ENCODE measurements at regions not wholly inside any gene's neighbourhood (a gene's known extent, or its start where the extent isn't known, plus 50 kb on each side); places are given as distances from the start of the nearest gene placed in this dataset.

DNA sequence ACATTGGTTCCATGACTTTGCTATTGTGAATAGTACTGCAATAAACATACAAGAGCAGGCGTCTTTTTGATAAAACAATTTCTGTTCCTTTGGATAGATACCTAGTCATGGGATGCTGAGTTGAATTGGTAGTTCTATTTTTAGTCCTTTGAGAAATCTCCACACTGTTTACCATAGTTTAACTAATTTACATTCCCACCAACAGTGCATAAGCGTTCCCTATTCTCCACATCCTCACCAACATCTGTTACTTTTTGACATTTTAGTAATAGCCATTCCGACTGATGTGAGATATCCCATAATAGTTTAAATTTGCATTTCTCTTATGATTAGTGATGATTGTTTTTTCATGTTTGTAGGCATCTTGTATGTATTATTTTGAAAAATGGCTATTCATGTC, 707.0 kb downstream of the SORCS1 start:
- DNase-seq, result no peak

DNA sequence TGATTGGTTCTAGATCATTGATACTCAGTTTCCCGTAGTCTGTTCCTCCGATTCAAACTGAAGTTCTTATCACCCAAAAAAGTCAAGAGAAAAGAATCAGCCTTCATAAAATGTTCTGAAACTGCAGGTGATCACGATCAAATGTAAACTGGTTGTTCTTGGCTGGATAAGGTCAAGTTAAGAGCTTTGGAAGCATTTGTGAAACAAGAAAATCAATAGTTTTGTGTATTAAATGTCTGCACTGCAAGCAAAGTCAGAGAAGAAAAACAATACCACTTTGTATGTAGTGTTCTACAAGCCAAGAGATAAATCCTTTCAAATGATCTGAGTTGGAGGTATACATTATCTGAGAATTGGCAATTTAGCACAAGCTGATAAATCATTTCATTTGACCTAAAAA, 710.3 kb downstream of the SORCS1 start:
- no peak for DNase-seq

DNA sequence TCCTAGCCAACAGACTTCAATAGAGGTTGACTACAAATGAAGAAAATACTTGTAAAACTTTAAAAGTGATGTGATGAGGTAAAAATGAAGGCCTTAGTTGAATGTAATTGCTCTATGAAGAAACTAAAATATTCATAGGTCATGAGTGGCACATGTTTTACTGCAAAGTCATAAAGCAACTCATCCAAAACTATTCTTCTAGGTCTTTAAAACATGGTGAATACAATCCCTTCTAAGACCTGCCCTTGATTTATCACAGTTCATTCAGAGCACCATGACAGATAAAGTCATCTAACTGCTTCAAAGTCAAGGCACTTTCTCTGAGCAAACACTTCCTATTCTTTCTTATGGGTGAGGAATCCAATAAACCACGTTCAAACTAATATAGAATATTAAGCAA, 713.5 kb downstream of the SORCS1 start:
- DNase-seq, result no peak

DNA sequence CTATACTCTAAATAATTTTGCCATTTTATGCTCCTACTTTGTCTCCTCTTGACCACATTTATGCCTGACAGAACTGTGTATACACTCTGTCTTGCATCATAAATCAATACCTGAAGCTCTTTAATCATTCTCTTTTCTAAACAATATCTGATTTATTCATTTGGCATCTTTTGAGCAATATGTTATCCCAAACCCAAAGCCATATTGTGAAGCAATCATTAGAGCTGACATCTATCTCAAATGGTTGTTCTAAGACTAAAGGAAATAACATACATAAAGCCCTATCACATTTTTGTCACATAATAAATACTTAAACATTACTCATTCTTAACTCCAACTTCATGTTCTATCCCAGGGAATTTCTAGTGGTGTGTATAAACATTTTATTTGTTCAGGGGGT, 717.6 kb downstream of the SORCS1 start:
- no peak for DNase-seq

DNA sequence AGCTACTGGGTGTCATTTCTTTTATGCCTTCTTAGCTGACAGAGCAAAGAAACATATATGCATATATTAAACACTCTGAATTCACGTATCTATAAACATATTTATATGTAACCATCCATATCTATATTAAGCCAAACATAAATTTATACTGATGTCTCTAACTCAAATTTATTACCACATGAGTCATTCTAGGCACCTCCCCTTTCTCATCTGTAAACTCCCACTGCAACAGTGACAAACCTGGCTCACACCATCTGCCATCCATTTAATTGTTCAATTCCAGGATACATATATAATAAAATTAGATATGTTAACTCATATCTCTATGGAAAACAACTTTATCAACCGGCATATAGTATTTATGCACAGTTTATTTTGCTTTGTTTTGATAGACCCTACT, 722.3 kb downstream of the SORCS1 start:
- DNase-seq, result no peak

DNA sequence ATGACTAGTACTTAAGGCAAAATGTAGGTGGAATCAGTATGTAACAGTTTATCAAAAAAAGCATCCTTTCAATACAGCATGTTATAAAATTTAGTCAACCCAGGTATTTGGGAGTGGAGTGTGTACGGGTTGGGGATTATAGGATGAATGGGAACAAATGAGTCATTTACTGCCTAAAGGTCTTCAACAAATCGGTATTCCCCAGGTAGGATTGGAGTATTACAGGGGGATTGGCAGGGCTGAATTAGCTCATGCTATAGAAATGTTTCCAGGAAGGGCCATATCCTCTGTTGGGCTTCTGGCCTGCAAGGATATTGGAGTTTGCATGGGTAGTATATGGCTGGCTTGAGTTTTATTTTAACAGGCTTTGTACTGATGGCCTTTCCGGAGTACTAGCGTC, 723.7 kb downstream of the SORCS1 start:
- DNase-seq, result no peak

DNA sequence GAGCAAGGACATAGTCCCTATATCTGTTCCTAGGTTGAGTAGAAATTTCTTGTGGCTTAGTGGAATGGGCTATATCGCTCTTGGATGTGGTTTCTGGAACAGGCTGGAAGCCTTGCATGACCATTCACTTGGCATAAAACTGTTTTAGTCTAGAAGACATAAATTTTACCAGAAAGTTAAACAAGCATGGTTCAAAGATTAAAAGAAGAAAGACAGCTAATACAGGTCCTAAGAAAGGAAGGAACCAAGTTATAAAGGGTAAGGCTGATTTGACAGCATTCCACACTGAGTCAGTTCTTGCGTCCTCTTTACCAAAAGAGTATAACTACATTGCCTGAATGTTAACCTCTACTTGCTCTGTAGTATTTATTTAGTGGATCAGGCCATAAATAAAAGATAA, 724.2 kb downstream of the SORCS1 start:
- no peak for DNase-seq

DNA sequence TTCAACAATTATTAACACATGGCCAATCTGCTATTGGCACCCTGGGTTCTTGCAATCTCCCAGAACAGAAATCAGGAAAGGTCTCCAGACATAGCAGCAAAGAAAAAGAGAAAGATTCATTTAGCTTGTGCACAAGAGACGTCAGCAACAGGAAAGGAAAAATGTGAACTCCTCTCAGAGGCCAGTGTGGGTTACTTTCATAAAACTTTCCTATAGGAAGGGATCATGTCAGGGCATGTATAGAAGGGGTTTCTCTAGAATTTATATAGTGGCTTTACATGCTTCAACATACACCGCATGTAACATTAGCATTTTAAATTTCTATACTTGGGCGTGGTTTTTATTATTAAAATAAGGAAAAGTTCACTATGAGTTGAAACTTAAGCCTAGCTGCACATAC, 725.1 kb downstream of the SORCS1 start:
- DNase-seq, result no peak

DNA sequence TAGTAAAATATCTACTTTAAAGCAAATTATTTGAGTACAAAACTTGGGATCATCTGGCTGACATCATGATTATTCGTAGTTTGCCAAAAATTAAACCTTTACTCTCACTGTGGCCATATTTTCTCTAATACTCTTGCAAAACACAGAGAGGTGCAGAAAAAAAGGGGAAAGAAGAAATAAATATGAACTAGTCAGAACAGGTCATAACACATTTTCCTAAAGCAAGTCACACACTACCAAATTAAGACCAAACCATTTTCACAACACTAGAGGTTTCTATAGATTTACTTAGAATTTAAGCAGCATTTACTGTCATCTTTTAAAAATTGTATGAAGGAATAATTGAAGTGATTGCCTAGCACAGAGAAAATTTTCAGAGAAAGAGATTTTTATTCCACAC, 726.1 kb downstream of the SORCS1 start:
- no peak for DNase-seq

DNA sequence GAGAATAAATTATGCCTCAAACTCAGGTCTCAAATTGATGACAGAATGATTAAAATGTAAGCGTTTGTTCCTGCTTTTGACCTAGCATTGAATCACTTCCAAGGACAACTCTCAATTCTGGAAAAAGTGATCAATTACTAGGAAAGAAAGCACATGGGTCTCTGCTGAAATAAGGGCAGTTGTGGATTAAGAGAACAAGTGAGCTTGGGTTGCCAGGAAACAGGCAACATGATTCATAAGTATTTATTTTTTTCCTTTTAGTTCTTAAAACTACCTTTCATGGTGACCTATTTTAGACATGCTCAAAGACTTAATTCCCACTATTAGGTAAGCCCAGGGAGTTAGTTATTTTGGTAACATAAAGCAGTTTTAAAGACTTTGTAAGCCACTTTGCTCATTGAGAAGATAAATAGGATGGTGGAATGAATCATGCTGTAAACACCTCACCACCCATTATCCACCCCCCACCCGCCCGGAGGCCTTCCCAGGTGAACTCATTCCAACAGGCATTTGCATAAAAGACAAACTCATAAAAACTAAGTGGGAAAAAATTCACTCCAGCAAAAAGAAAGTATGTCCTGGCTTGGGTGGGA, 728.3 kb downstream of the SORCS1 start:
- no peak for DNase-seq

DNA sequence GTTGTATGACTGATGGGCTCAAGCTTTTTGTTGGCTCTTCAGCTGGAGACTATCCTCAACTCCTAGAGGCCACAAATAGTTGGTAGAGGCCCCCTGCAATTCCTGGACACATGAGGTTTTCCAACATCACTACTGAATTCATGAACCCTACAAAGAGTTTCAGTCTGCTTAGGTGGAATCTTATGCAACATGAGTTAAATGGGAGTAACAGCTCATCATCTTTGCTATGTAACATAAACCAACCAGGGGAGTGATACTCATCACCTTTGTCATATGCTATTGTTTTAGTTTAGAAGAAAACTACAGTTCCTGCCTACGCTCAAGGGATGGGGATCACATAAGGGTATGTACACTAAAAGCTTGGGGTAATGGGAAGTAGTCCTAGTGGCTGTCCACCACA, 729.4 kb downstream of the SORCS1 start:
- DNase-seq, result no peak

DNA sequence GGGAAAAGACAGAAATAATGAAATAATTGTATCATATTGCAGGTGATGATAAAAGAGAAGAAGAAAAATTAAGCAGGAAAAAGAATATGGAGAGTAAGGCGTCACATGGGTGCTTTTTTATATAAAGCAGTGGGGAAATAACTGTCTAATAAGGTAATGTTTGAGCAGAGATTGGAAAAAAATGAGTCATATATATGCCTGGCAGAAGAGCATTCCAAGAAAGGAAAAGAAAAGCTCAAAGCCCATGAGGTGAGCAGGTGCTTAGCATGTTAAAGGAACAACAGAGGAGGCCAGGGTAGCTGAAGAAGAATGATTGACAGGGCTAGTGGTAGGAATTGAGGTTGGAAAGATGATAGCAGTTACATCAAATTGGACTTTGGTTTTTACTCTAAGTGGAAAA, 739.5 kb downstream of the SORCS1 start:
- no peak for DNase-seq

DNA sequence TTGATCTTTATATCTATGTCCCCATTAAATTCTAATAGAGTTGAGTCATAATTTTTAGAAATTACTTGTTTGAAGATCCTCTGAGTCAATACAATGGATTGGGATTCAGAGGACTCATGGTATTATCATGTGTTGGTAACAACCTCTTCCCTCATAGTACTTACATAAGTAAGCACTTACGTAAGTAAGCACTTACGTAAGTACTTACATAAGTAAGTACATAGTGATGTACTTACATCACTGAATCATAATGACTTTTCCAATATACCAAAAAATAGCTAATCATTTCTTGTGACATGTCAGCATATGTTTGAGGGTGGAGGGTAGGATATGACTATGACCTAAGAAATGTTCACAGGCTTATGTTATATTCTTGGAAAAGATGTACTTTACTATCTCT, 740.5 kb downstream of the SORCS1 start:
- no peak for DNase-seq

DNA sequence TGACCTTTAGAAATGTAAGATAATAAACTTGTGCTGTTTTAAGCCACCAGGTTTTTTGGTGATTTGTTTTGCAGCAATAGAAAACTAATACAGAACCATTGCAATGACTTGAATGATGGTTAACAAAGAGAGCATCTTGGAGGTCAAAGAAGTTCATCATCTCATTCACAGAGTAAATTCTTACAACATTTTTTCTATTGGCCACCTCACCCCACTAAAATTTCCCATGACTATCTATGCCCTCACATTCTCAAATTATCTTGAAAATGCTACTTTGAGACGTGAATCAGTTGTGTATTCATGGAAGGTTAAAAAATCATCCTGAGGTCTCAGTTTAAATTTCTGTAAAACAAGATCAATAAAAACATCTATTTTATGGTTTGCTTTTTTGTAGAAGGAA, 754.2 kb downstream of the SORCS1 start:
- no peak for DNase-seq

DNA sequence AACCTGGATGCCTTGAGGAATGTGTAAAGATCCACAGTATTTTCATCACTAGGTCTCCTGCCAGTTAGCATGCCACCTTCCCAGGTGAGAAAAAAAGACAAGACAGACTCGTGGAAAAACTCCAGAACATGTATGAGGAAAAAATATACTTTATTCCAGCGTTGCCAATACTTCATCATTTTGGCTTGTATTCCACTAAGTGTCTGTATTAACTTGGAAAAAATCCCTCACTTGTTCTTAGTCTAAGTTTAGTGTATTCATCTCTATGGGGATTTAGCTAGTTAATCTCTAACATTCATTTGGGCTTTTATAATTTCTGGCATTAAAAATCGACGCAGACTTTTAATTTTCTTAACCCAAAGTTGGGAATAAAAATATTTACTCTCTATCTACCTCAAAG, 759.4 kb downstream of the SORCS1 start:
- no peak for DNase-seq

DNA sequence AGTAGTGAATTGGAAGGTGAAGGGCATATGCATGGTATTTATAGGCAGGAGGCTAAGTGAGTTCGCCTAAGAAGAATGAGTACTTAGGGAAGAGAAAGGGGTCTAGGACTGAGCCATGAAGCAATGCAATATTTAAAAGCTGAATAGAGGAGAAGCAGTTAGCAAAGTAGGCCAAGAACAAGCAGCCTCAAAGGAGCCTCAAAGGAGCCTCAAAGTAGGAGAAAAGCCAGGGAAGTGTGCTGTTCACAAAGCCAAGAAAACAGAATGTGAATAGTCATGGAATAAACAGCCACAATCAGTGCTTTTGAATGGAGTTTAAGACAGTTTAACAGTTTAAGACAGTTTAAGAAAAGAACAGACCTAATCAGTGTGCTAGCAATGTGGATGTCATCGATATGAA, 762.0 kb downstream of the SORCS1 start:
- DNase-seq, result no peak

DNA sequence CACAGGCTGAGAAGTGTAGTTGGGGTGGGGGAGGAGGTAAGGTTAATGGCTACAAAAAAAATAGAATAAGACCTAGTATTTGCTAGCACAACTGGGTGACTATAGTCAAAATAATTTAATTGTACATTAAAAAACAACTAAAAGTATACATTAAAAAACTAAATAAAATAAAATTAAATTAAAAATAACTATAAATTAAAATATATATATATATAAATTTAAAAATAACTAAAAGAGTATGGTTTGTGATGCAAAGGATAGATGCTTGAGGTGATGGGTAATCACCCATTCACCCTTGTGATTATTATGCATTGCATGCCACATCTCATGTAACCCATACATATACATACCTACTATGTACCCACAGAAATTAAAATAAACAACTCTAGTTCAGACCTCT, 762.5 kb downstream of the SORCS1 start:
- DNase-seq, result no peak

DNA sequence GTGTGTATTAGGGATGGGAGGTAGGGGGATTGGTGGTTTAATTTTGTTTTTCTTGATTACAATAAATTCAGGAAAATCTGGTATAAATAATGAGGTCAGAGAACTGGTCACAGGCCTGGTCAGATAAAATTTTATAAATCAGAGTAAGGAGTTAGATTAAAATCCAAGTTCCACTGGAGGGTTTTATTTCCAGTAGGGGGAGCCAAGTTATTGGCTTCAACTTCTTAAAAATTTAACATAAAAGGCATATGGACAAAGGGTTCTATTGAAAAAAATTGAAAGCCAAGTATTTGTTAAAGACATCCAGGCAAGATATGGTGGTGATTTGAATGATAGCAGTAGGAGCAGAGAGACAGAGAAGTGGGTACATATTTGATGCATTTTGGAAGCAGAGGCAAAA, 763.3 kb downstream of the SORCS1 start:
- DNase-seq, result no peak

DNA sequence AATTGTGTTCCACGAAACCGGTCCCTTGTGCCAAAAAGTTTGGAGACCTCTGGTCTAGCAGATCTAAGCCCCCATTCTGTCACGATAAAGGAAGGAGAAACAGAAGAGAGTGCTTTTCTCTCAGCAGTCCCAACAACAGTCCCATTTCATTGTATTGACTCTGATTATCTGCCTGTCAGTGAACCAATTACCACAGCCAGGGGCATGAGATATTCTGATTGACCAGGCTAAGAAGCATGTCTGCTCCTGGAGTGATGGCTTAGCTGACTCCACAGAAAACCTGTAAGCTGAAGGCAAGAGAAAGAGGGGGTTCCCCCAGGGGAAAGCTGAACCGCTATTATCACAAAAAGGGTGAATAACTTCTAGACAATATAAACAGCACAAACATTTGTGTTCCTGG, 765.4 kb downstream of the SORCS1 start:
- no peak for DNase-seq

DNA sequence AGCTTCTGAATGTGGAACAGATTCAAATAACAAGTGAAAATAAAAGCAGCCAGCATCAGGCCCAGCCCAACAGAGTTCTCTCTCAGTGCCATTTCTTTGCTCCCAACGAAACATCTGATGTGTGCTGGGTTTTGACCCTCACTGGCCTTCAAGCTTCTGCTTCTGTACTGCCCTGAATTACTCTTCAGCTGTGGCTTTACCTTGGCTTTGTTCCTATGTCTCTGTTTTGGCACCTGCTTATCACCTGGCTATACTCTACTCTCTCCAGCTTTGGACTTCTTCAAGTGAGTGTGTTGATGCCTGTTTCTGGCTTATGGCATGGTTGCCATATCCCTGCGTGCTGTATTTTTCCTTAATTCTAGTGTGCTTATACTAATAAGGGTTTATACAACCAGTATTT, 768.3 kb downstream of the SORCS1 start:
- no peak for DNase-seq

DNA sequence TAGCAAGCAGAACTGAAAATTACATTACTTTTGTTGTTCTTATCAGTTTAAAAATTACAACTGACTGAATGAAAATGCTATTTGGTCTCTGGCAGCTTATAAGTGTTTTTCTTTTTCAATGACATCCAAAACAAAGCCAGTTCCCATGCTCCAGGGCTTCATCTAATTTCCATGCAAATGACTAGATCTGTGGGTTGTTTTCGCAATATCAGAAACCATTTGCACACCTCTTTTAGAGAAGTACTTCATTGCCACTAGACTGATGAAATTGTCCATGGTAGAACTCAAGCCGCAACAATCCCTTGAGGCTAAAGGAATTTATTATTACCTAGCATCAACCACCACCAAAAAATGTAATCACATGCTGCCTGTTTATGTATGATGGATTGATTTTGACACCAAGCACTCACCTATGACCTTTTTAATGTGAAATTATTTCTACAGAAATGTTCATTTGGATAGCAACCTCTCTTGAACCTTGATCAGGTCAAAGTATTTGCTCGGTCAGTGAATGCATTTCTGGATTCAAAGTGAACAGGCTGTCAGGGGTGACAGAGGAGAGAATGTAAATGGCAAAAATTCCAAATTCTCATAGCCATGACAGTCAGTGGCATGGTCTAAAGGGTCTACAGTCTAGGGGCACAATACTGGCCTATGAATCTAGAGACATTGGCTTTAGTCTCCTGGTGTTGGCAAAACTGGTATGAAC, 769.3 kb downstream of the SORCS1 start:
- no peak for DNase-seq

DNA sequence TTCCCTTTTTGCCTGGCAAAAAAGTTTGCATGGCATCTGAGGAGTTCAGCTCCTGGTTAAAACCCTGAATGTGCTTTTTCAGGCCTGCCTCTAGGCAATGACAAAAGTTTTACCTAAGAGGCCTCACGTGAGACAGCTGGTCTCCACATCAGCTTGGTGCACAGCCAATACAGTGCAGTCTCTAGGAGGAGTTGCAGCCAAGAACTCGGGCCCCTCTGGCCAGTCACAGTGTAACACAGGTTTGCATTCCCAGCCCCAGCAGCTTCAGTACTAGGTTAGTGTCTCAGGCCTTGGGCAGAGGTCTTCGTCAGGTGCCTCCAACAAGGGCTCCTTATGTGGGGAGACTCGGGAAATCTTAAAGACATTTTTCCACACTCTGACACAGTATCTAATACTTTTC, 771.7 kb downstream of the SORCS1 start:
- no peak for DNase-seq

DNA sequence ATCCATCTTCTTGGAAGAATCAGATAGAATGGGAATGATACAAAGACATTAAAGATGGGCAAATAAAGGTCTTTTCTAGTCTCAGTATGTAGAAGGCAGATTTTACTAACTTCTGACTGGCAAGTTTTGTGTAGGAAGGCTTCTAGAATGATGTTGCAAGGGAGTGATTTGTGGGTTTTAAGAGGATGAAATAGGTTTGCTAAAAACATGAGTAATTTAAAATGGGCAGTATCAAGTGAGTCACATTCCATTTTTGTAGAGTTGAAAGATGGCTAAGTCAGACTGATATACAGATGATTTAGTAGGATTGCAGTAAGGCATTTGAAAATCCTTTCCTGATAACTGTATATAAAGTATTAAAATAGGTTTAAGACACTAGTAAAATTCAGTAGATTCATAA, 777.4 kb downstream of the SORCS1 start:
- DNase-seq, result no peak

DNA sequence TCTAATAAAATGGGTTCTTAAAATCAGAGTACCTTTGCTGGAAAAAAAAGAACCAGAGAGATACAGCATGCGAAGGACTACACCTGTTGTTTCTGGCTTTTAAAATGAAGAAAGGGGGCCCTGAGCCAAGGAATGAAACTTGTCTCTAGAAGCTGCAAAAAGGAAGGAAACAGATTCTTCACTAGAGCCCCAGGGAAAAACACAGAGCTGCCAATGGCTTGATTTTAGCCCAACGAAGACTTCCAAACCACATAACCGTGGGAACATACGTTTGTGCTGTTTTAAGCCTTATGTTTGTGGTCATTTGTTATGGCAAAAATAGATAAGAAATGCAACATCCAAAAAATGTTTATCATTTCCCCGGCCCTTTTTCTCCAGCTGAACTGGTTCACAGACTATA, 780.0 kb downstream of the SORCS1 start:
- DNase-seq, result no peak

DNA sequence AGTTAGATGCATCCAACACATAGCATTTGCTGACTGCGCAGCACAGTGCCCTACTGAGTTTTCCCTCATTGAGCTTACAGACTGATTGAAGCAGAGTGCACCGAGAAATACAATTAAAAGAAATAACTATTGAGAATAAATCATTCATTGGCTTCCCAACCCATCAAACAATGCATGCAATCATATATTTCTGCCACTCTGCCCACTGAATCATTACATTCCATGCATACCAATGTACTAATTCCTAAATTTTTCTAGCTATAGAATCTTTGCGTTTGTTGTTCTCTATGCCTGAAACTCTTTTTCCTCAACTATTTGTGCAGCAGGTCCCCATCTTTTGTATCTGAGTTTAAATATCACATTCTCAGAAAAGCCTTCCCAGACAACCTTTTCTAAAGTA, 783.8 kb downstream of the SORCS1 start:
- no peak for DNase-seq

Data from NCI-H446 treated with DMSO at 0.1 percent for 48 hours (cell line).